ENCODE measurements at regions not wholly inside any gene's neighbourhood (a gene's known extent, or its start where the extent isn't known, plus 50 kb on each side); places are given as distances from the start of the nearest gene placed in this dataset.

DNA sequence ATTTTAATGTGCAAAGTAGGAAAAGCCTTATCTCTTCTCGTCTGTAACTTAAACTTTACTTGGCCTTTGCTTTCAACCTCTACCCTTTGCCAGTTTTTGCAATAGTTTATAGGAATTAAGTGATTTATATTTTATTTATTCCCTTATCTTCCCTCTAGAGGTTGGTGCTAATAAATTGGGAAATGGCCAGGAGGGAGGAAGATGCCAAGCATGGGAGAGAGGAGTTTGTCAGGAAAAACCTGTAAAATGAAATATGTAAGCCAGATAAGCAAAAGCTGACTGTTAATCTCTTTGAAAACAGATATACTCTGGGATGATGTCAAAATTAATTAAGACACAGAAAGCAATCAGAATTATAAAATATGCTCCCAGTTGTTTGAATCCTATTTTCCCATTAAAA is 484.5 kb downstream of the NR2F1-AS1 start:
- no peak for DNase-seq

DNA sequence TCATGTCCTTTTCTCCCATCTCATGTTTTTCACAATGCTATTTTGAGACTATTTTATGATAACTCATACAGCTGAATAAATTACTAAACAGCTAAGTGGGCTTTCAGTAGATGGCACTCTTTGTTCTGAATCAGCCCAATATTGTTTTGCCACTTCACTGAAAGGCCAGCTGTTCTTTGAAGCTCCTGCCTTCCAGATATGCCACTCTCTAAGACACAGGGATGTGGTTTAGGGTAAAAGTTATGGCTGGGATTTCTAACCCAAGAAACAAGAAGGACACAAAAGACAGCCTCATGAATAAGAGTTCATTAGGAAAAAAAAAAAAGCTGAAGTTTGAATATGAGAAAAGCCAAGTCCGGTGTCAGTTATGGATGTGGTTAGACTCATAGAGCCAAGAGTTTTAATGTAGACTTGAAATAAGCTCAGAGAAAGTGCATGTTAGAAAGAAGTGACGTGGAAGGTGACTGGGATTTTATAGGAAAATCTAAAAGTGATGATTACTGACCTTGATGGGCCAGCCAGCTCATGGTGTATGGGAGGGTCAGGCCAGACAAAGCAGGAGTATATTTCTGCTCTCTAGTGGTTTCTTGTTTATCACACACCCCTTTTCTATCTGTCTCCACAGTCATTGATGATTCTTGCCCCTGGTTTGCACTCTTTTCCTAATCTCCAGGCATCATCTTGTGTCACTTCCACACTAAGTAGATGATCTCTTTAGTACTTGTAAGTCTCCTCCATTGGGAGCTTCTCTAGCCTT is 488.5 kb downstream of the NR2F1-AS1 start:
- no peak for DNase-seq

- DNase-seq, result no peak
Measured at GRCh38 chr5:93090698-93091097, 490.3 kb downstream of the NR2F1-AS1 start.

GRCh38 chr5:93088592-93089389 is 492.2 kb downstream of the NR2F1-AS1 start:
- DNase-seq, result no peak

DNA sequence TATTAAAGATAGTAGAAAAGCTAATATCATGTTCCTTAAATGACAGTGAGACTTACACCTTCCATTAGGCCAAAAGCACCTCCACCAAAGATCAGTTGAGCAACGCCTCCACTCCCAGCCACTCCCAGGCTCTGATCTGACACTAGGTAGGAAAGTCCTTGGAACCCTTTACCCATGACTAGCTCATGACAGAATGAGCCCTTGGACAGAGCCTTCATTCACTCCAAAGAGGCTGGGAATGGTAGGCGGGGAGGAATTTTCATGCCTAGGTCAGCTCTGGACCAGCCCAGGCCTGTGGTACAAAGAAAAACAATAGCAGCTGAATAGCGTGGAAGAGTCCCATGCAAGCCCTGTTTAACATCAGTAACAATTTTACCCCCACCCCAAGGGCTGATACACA is 493.7 kb downstream of the NR2F1-AS1 start:
- no peak for DNase-seq

- DNase-seq, result no peak
Measured at GRCh38 chr5:93082981-93083380, 498.0 kb downstream of the NR2F1-AS1 start.

DNA sequence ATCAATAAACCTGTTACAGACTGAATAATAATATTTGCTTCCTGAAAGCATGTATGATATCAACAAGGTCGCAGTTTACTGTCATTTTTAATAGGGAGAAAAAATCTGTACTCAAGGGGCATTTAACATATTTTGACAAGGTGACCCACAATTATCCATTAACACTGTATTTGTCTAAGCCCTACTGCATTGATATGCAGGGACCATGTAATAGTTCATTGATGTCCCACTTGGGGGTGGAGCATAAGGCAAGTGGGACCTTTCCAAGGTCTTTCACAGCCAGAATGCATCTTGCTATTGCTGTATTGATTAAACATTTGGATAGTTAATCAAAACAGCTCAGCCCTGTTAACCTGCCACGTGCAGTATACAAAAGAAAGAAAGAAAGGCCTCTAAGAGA is 502.0 kb downstream of the NR2F1-AS1 start:
- DNase-seq, result no peak

- no peak for DNase-seq
Measured at GRCh38 chr5:93078082-93079038, 502.7 kb downstream of the NR2F1-AS1 start.

GRCh38 chr5:93076566-93076965 is 504.5 kb downstream of the NR2F1-AS1 start:
- DNase-seq, result no peak

GRCh38 chr5:93076096-93076495 is 504.9 kb downstream of the NR2F1-AS1 start:
- no peak for DNase-seq

- DNase-seq, result no peak
Measured at GRCh38 chr5:93073547-93073946, 507.5 kb downstream of the NR2F1-AS1 start.

DNA sequence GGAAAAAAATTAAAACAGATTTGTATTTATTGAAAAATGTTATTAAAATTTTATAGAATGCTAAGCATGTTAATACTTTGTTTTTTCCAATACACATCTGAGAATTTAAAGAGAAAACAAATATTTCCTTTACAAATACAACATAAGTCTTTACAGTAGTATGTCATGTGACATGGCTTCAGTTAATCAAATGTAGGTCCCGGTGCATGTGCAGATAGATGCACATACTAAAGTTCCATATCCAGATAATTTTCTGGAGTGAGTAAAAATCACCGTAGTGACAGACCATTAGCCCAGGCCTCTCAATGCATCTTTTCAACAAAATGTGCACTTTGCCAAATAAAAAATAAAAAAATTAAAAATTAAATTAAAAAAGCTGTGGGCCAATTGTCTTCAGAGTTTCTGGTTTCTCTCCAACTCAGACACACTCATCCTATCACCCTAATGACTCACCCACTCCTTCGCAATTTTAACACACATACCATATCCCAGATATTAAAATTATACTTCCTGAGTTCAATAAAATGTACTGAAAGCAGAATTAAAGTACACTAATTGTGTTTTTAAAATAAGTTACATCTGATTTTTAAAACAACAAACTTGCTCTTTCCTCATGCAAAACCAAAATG is 508.1 kb downstream of the NR2F1-AS1 start:
- no peak for DNase-seq

DNA sequence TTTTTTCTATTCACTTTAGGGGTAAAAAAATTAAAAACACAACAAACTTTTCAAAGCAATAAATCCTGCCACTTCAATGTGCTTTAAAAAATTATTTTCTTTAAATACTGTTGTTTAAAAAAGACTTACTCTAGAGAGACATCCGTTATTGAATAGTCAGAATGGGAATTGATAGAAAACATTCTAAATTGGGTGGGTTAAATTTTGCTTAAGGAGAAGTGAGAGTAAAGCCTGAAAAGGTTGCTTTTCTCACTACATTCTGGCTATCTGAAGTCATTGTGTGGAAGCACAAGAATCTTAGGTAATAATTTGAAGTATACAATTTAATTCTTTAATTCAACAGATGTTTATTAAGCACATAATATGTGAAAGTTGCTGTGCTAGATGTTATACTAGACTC is 509.3 kb downstream of the NR2F1-AS1 start:
- DNase-seq, result no peak

GRCh38 chr5:93070938-93071337 is 510.1 kb downstream of the NR2F1-AS1 start:
- no peak for DNase-seq

- DNase-seq, result no peak
Measured at GRCh38 chr5:93069276-93069675, 511.7 kb downstream of the NR2F1-AS1 start.

DNA sequence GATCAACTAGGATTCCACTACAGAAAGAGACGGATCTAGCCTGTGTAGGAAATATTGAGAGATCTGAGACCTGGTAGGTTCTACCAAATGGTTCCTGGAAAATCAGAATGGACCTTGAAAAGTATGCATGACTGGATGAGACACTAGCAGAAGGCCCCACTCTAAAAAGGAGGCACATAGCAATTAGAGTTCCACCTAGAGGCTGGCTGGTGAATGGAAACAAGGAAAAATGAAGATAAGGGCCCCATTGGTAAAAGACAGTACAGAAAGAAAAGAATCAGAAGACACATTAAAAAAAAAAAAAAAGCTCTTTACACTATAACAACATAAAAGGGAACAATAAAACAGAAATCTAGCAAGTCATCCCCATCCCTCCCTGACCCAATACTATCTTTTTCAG is 518.5 kb downstream of the NR2F1-AS1 start:
- no peak for DNase-seq

- no peak for DNase-seq
Measured at GRCh38 chr5:93058309-93058708, 522.7 kb downstream of the NR2F1-AS1 start.

- no peak for DNase-seq
Measured at GRCh38 chr5:93057311-93057710, 523.7 kb downstream of the NR2F1-AS1 start.

- no peak for DNase-seq
Measured at GRCh38 chr5:93055971-93056370, 525.0 kb downstream of the NR2F1-AS1 start.

- DNase-seq, result no peak
Measured at GRCh38 chr5:93055561-93055960, 525.5 kb downstream of the NR2F1-AS1 start.

DNA sequence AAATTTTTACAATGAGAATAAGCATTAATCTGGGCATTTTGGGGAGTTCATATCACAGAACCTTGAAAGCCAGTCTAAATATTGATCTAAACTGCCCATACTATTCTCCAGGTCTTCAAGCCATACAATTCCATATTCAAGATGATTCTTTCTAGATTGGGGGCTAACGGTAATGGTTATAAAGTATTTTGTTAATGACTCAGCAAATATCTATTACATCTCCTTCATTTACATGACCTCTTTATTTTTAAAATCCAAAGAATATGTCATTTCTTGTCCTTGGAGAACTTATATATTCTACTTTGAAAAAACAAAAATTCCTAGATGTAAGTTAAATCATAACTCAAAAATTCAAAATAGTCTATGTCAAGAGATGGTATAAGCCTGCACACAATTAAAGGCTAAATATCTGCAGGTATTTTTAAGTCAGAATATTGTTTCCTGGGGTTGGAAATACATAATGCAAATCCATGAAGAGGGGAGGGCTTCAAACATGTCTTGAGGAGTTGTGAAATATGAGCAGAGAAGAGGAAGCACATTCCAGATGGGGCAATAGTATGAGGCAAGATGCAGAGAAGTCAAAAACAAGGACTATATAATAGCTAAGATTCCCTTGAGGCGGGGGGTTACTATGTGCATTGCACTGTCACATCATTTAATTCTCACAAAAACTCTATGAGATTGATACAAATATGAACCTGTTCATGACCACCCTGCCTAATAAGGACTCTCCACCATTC is 526.4 kb downstream of the NR2F1-AS1 start:
- DNase-seq, result peak; percentile 4 to 30 (median 25)

DNA sequence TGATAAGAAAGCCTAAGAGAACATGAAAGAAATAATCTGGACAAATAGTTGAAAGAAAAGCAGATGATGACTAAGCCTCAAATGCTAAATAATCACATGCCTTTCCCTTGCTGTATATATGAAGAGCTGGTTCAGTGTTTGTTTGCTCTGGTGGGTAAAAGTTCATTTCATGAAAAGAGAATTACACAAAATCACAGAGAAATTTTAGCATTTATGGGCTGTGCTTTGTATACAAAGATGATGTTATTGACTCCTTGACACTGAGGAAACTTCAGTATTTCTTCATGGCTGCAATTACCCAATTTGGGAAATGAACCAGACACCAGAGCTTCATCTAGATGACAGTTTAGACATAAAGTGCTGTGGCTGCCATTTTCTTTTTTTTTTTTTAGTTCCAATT is 527.2 kb downstream of the NR2F1-AS1 start:
- DNase-seq, result peak; percentile 17 to 59 (median 39)

Data from suppressor macrophage treated with lipopolysaccharide for 1 hour (primary cell).